Fibroblast of villous mesenchyme (primary cell): ENCODE measurements at regions not wholly inside any gene's neighbourhood (a gene's known extent, or its start where the extent isn't known, plus 50 kb on each side); places are given as distances from the start of the nearest gene placed in this dataset.

Experiments
- DNase-seq: peaks from one replicate; pipeline ENCODE4 v3.0.0-alpha.2; 2010; ENCODE audit warnings: low read depth
- H3K4me3 ChIP-seq: 2 replicates; pipeline ENCODE4 v1.5.1; 2011; ENCODE audit warnings: low read depth, mild to moderate bottlenecking, low read length
- CTCF ChIP-seq: IDR thresholded peaks from 2 replicates; pipeline ENCODE4 v1.5.1; 2012; ENCODE audit warnings: low read depth, mild to moderate bottlenecking, low read length; ENCODE audit not compliant: insufficient read depth

GRCh38 chr1:106773206-106773605 is 283.3 kb upstream of the PRMT6 start:
- H3K4me3 ChIP-seq = no peak overlapping the region
- DNase-seq = no peak
- no peak for TF ChIP-seq CTCF

GRCh38 chr1:106780066-106780465 is 276.4 kb upstream of the PRMT6 start:
- no peak for DNase-seq
- no peak for TF ChIP-seq CTCF
- no peak overlapping the region for H3K4me3 ChIP-seq

GRCh38 chr1:106780806-106781569 is 275.5 kb upstream of the PRMT6 start:
- DNase-seq = no peak
- H3K4me3 ChIP-seq = no peak overlapping the region
- no peak for TF ChIP-seq CTCF

GRCh38 chr1:106785176-106785575 is 271.3 kb upstream of the PRMT6 start:
- no peak for TF ChIP-seq CTCF
- no peak for DNase-seq

GRCh38 chr1:106787520-106787919 is 269.0 kb upstream of the PRMT6 start:
- no peak for DNase-seq
- no peak for TF ChIP-seq CTCF
- H3K4me3 ChIP-seq = no peak overlapping the region

More at GRCh38 chr1:106785176-106785575, 271.3 kb upstream of the PRMT6 start:
- no peak overlapping the region for H3K4me3 ChIP-seq

- no peak for TF ChIP-seq CTCF
- DNase-seq = no peak
- H3K4me3 ChIP-seq = no peak overlapping the region
These were observed 266.8 kb upstream of the PRMT6 start for GRCh38 chr1:106789686-106790085.

GRCh38 chr1:106791041-106791440 is 265.4 kb upstream of the PRMT6 start:
- no peak for DNase-seq
- no peak overlapping the region for H3K4me3 ChIP-seq
- TF ChIP-seq CTCF = no peak
